ENCODE measurements at regions not wholly inside any gene's neighbourhood (a gene's known extent, or its start where the extent isn't known, plus 50 kb on each side); places are given as distances from the start of the nearest gene placed in this dataset.
"Not testable (repeated sequence)": the region's sequence is repeated elsewhere in the genome, so short reads cannot be mapped to it uniquely, and the experiment has no call there.

DNA sequence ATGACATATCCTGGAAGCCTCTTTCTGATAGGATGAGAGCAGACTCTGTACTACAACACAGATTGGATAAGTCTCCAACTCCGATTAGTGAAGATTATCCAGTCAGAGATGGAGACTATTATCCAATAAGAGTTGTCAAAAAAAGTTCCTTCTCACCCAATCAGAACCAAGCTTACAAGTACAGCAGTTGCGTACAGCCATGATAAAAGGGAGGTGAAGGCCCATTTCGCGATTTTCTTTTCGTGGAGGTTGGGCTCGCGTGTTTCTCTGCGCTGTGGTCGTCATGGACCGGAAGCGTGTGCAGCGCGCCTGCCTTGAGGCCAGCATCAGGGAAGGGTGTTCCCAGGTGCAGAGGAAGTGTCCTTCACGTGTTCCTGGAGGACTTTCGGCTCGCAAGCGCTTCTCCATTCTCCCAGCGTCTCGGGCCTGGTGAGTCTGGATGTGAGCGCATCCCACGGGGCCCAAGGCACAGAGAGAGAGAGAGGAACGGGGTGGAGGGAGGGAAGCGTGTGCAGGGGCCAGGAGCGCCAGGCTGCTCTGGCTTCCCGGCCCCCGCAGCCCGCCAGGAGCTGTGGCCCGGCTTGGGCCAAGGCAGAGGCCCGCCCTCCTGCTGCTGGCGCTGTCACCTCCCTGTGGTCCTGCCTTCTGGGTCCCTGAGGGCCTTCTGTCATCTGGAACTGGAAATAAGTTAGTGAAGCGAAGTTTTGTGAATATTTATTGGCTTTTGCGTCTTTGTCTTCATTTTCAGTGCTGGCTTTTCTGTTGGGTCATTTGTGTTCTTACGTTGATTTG is 53.9 kb downstream of the CDRT15L2 start:
- not testable (repeated sequence) for DNase-seq (ENCODE audit: low read depth in 2 of 2)

- not testable (repeated sequence) for DNase-seq (ENCODE audit: low read depth in 2 of 2)
Observed at GRCh38 chr17:20640147-20640546, 60.6 kb downstream of the CDRT15L2 start.

GRCh38 chr17:20646661-20647272 is 67.2 kb downstream of the CDRT15L2 start:
- DNase-seq (ENCODE audit: low read depth in 2 of 2): not testable (repeated sequence)

- DNase-seq (ENCODE audit: low read depth in 2 of 2): not testable (repeated sequence)
Observed at GRCh38 chr17:20649097-20649767, 69.7 kb downstream of the CDRT15L2 start.

DNA sequence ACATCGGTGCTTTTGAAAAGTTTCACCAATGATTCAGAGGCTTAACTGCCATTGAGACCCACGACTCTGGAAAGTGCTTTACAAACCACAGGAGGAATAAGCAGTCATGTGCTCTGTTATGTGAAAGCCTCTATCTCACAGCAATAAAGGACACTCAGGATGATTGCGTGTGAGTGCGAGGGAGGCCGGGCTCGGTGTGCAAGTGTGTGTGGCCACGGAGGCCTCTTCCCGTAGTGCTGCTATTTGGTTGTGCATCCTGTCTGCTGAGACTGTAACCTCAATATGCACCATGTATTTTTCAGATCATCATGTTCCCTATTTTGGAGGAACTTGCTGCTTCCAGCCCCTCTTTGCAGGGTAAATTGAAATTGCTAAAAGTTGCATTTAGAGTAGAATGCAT is 71.5 kb downstream of the CDRT15L2 start:
- DNase-seq (ENCODE audit: low read depth in 2 of 2): not testable (repeated sequence)

DNA sequence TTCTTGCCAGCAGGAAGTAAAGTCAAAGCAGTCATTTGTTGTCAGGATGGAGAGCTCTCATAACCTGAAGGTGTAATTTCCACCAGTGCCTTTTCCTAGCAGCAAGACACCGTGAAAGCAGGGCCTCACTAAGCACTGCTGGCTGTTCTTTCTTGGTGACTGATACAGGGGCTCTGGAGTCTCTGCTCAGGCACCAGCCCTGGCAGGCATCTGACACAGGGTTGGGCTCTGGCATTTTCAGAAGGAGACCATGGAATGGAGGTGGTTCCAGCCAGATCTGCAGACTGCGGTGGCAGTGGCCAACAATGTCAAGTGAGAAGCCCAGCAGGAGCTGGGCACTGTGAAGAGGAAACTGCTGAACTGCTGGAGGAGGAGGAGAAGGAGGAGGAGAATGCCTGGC is 72.2 kb downstream of the CDRT15L2 start:
- not testable (repeated sequence) for DNase-seq (ENCODE audit: low read depth in 2 of 2)

GRCh38 chr17:20653391-20653790 is 73.9 kb downstream of the CDRT15L2 start:
- not testable (repeated sequence) for DNase-seq (ENCODE audit: low read depth in 2 of 2)

DNA sequence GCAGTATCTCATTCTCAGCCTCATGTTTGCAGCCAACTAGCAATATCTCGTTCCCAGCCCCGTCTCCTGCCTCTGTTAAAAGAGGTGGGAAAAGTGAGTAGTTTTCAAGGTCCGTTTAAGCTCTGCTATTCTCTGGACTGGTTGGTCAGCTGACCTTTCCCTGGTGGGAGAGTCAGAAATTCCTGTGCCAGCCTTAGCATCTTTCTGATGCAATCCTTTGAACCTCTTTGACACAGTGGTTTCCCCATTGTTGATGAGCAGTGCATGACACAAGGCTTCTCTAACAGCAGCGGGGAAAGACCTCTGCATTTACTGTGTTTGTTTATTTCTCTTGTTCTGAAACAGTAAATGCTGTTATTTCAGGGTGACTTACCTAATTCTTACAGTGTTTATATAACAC is 74.6 kb downstream of the CDRT15L2 start:
- DNase-seq (ENCODE audit: low read depth in 2 of 2): not testable (repeated sequence)

- not testable (repeated sequence) for DNase-seq (ENCODE audit: low read depth in 2 of 2)
Observed at GRCh38 chr17:20654575-20654974, 75.1 kb downstream of the CDRT15L2 start.

DNA sequence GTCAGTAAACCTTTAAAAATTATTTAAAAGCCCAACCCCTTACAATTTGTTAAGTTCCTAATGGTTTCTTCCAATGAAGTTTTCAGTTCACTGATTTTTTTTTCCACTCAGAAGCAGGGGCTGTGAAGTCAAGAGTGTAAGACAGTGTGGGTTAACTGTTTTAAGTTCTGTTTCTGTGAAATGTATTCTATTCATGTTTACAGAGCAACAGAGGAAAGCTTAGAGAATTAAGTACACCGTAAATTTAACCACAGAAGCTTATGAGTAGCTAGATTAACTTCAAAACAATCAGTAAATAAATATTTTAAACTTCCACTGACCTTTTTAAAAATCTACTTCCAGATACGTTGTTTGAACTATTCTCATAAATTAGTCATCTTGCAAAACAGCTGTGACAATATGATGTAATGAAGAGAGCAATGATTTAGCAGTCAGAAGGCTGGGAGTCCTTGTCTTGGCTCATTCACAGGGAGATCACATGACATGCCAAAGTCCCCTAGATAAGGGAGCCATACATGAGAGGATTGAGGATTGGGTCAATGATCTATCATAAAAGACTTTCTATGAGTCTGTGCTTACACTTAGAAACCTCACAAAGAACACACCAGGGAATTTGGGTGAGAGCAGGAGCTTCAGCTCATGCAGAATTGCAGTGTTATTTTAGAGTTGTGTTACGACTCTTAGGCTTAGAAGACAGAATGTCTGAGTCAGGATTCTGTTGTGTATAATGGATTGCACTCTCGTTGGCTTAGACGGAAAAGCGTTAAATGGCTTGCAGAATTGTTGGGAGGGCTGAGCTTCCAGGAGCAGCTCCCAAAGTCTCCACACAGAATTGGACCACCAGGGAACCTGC is 85.8 kb downstream of the CDRT15L2 start:
- not testable (repeated sequence) for DNase-seq (ENCODE audit: low read depth in 2 of 2)

- not testable (repeated sequence) for DNase-seq (ENCODE audit: low read depth in 2 of 2)
Observed at GRCh38 chr17:20666689-20667088, 87.2 kb downstream of the CDRT15L2 start.

DNA sequence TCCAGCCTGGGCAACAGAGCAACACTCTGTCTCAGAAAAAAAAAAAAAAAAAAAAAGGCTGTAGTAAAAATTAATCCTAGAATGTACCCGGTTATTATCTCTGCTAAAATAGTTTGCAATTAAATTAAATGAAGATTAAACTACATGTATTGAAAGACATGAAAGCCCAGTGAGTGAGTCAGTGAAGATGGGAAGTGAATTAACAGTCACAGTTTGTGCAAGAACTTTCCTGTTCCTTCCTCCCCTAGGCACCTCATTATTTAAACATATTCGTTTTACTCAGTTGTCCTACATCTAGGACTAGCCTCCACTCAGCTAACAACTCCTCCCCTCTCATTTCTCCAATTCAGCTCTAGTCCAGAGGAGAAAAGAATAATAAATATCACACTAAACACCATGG is 88.2 kb downstream of the CDRT15L2 start:
- not testable (repeated sequence) for DNase-seq (ENCODE audit: low read depth in 2 of 2)

GRCh38 chr17:20668316-20668715 is 88.8 kb downstream of the CDRT15L2 start:
- DNase-seq (ENCODE audit: low read depth in 2 of 2): not testable (repeated sequence)

GRCh38 chr17:20668868-20669267 is 89.3 kb downstream of the CDRT15L2 start:
- DNase-seq (ENCODE audit: low read depth in 2 of 2): not testable (repeated sequence)

GRCh38 chr17:20670506-20670905 is 91.0 kb downstream of the CDRT15L2 start:
- DNase-seq (ENCODE audit: low read depth in 2 of 2): not testable (repeated sequence)

DNA sequence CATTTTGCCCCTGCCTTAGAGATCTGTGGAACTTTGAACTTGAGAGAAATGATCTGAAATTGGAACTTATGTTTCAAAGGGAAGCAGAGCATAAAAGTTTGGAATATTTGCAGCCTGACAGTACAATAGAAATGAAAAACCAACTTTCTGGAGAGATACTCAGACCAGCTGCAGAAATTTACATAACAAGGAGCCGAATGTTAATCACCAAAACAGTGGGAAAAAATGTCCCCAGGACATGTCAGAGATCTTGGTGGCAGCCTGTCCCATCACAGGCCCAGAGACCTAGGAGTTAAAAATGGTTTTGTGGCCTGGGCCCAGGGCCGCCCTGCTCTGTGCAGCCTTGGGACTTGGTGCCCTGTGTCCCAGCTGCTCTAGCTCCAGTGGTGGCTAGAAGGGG is 94.8 kb downstream of the CDRT15L2 start:
- not testable (repeated sequence) for DNase-seq (ENCODE audit: low read depth in 2 of 2)

GRCh38 chr17:20675707-20676106 is 96.2 kb downstream of the CDRT15L2 start:
- DNase-seq (ENCODE audit: low read depth in 2 of 2): not testable (repeated sequence)

DNA sequence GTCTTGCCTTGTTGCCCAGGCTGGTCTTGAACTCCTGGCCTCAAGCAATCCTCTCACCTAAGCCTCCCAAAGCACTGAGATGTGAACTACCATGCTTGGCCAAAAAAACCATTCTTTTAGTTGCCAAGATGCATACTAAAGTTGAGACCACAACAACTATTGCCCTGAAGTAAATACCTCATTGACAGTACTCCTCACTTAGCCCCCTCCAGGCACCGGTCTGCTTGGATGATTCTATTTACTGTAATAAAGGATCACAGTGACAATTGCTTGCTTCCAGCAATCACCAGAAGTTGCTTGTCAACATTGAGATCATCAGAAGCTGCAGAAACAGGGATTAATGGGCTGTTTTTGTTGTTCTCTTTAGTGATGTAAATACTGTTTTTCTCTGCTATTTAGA is 97.1 kb downstream of the CDRT15L2 start:
- not testable (repeated sequence) for DNase-seq (ENCODE audit: low read depth in 2 of 2)

DNA sequence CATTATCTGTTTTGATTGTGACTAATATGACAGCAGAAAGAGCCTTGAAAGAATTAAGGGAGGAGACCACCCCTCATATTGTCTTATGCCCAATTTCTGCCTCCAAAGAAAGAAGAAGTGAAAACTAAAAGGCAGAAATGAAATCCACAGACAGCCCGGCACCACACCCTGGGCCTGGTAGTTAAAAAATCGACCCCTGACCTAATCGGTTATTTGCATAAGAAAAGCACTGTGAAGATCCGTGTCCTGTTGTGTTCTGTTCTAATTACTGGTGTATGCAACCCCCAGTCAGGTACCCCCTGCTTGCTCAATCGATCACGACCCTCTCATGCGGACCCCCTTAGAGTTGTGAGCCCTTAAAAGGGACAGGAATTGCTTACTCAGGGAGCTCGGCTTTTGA is 97.9 kb downstream of the CDRT15L2 start:
- DNase-seq (ENCODE audit: low read depth in 2 of 2): not testable (repeated sequence)

DNA sequence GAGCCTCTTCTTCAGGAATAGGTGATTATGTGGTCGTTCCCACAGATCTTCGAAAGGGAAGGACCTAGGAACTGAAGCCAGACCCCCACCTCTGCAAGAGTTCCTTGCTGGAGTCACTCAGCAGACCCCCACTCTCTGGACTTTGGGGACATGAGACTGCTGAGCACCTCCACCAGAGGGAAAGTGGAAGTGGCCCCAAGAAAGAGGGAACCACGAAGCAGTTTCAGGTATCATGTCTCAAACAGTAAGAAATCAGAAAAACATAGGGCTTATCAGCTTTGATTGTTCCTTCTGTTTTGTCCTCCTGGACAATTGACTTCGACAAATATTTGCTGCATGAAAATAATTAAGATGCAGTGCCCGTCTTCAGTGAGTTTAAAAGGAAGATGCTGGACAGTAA is 98.9 kb downstream of the CDRT15L2 start:
- DNase-seq (ENCODE audit: low read depth in 2 of 2): not testable (repeated sequence)
